Esophagus muscularis mucosa (tissue), 4 donors: ENCODE measurements at regions not wholly inside any gene's neighbourhood (a gene's known extent, or its start where the extent isn't known, plus 50 kb on each side); places are given as distances from the start of the nearest gene placed in this dataset.

Source experiments
- DNase-seq: peaks from one replicate; pipeline ENCODE4 v3.0.0-alpha.2; 2017; ENCODE audit errors: extremely low spot score
- H3K27ac ChIP-seq, 4 donors: fragments of 200-600 bp; sonication (generic); replicated peaks in 1 of 4; 1 replicate in 3 of 4; 2 replicates in 1 of 4; pipeline ENCODE4 v1.5.1; 2016 to 2019; ENCODE audit warnings: mild to moderate bottlenecking in 1 of 4
- H3K27me3 ChIP-seq, 4 donors: fragments of 200-600 bp; sonication (generic); one replicate each; pipeline versions ENCODE4 v1.5.1 to v1.6.0; 2016 to 2019
- H3K36me3 ChIP-seq, 4 donors: fragments of 200-600 bp; sonication (generic); one replicate each; pipeline ENCODE4 v1.5.1; 2016 to 2019
- H3K4me1 ChIP-seq, 4 donors: fragments of 200-600 bp; sonication (generic); one replicate each; pipeline ENCODE4 v1.5.1; 2016 to 2019
- H3K4me3 ChIP-seq, 4 donors: fragments of 200-600 bp; sonication (generic); 1 replicate in 2 of 4; 2 replicates in 2 of 4; pipeline ENCODE4 v1.5.1; 2016 to 2019; ENCODE audit warnings: mild to moderate bottlenecking in 4 of 4, moderate library complexity in 1 of 4
- H3K9me3 ChIP-seq, 4 donors: fragments of 200-600 bp; sonication (generic); 1 replicate in 3 of 4; 2 replicates in 1 of 4; pipeline ENCODE4 v1.5.1; 2016 to 2019
- EP300 ChIP-seq: sonication (generic); formaldehyde crosslinking; IDR thresholded peaks from one replicate; pipeline ENCODE4 v1.6.1; 2017; ENCODE audit warnings: antibody characterized with exemption
- POLR2A ChIP-seq: fragments of 450-650 bp; IDR thresholded peaks from one replicate; pipeline ENCODE4 v1.6.1; 2017; ENCODE audit warnings: antibody characterized with exemption, moderate library complexity, mild to moderate bottlenecking, low read depth
- POLR2AphosphoS5 ChIP-seq, 2 donors: sonication (generic); formaldehyde crosslinking; IDR thresholded peaks; one replicate each; pipeline ENCODE4 v1.6.1; 2017; ENCODE audit warnings: antibody characterized with exemption in 2 of 2
- WGBS: methylation state at CpG from one replicate; pipeline ENCODE4 v1.1.5; 2018; 5-methylcytosine and 5-hydroxymethylcytosine counted together
- intact Hi-C: fragments of 100-400 bp; cut with DNase I; formaldehyde crosslinking; loops from one replicate; pipeline ENCODE4 v1.15.1; 2023
- TF ChIP-seq, protein P1 (sequence below), 3 experiments: fragments of 200-600 bp in 2 of 3; fragments of 450-650 bp in 1 of 3; sonication (generic) in 2 of 3; IDR thresholded peaks; one replicate each; pipeline ENCODE4 v1.5.1; 2017 to 2019; ENCODE audit warnings: antibody characterized with exemption in 3 of 3, mild to moderate bottlenecking in 2 of 3, moderate library complexity in 1 of 3

DNA sequence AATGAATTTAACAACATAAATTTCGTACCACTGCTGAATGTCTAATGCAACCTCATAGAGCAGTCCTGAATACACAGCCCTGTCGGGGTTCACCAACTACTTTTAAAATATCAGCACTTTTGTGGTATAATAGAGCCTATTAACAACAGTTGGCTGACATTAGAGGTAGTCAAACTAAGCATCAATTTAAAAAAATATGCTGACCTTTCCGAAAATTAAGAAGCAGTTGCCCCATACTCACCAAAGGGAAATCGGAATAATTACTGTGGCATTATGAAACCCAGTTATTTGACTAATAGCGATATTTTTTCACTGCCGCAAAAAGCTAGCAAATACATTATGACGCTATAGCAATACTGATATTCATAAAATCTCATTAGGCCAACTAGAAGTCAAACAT is 273.5 kb upstream of the PPARGC1A start:
- WGBS, result 93% methylated on average over 7 of the region's 7 CpGs
- no peak for DNase-seq
- no peak for TF ChIP-seq EP300
- TF ChIP-seq, protein P1, sequence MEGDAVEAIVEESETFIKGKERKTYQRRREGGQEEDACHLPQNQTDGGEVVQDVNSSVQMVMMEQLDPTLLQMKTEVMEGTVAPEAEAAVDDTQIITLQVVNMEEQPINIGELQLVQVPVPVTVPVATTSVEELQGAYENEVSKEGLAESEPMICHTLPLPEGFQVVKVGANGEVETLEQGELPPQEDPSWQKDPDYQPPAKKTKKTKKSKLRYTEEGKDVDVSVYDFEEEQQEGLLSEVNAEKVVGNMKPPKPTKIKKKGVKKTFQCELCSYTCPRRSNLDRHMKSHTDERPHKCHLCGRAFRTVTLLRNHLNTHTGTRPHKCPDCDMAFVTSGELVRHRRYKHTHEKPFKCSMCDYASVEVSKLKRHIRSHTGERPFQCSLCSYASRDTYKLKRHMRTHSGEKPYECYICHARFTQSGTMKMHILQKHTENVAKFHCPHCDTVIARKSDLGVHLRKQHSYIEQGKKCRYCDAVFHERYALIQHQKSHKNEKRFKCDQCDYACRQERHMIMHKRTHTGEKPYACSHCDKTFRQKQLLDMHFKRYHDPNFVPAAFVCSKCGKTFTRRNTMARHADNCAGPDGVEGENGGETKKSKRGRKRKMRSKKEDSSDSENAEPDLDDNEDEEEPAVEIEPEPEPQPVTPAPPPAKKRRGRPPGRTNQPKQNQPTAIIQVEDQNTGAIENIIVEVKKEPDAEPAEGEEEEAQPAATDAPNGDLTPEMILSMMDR (IDR thresholded peaks at IDR 0.05), result no peak
- TF ChIP-seq POLR2A, result no peak
- TF ChIP-seq POLR2AphosphoS5 (IDR thresholded peaks at IDR 0.05), result no peak
- H3K27me3 ChIP-seq, result no peaks in the 10 kb centered on the region
- H3K36me3 ChIP-seq, result no peaks in the 10 kb centered on the region
- intact Hi-C loops, result no loop called here
- H3K27ac ChIP-seq, result no peak overlapping the region
- H3K9me3 ChIP-seq, result no peaks in the 10 kb centered on the region
- no peak overlapping the region for H3K4me3 ChIP-seq
- peaks cover 0 to 16% (median 4%) of the 10 kb centered on the region in 4 donors for H3K4me1 ChIP-seq

DNA sequence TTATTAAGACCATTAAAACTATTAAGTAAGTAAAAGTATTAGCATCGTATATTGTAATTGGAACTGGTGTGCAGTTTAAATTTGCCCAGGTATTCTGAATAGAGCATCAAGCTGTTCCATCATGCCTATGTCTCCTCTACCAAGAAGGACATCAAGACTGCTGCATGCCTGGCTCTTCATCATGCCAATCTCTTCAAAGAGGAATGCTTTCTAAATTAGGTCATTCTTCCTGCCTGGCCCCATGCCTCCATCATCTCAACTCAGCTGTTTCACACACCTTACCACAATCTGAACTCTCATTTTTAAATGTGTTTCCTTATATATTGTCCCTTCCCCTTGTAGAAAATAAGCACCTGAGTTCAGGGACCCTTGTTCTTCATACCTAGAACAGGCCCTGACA is 270.5 kb upstream of the PPARGC1A start:
- no peak for DNase-seq
- WGBS, result 85% methylated on average over 1 of the region's 1 CpG
- Histone ChIP-seq H3K9me3 (no peaks in the 10 kb centered on the region), H3K4me3 (no peak overlapping the region), H3K4me1 (peaks cover 0 to 19% (median 4%) of the 10 kb centered on the region in 4 donors), H3K27ac (no peak overlapping the region), H3K36me3 (no peaks in the 10 kb centered on the region), H3K27me3 (no peaks in the 10 kb centered on the region)
- TF ChIP-seq POLR2A (no peak), POLR2AphosphoS5 (IDR thresholded peaks at IDR 0.05) (no peak), EP300 (no peak)
- TF ChIP-seq, protein P1 (IDR thresholded peaks at IDR 0.05), result no peak
- intact Hi-C loops, result no loop called here

DNA sequence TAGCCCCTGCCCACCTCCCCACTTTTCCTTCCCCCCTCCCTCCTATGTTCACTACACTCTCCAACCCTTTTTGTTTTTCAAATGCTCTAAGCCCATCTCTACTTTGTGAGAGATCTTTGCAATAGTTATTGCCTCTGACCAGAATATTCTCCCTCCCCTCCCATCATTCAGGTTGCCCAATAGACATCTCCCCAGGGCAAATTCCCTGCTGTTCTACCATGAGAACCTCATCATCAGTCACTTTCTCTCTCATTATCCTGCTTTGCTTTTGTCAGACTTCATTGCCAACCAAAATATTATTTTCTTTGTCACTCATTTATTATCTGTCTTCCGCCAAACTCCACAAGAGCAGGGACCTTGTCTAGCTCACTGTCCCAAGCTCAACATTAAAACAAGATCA is 268.2 kb upstream of the PPARGC1A start:
- intact Hi-C loops, result no loop called here
- no peaks in the 10 kb centered on the region for H3K27me3 ChIP-seq
- TF ChIP-seq POLR2AphosphoS5 (IDR thresholded peaks at IDR 0.05), result no peak
- no peak for TF ChIP-seq EP300
- no peak for TF ChIP-seq POLR2A
- TF ChIP-seq, protein P1 (IDR thresholded peaks at IDR 0.05), result no peak
- no peak overlapping the region for H3K4me3 ChIP-seq
- no peaks in the 10 kb centered on the region for H3K36me3 ChIP-seq
- H3K9me3 ChIP-seq, result no peaks in the 10 kb centered on the region
- H3K4me1 ChIP-seq, result peaks cover 0 to 8% (median 2%) of the 10 kb centered on the region in 4 donors
- no peak overlapping the region for H3K27ac ChIP-seq
- WGBS, result 52% methylated on average over 1 of the region's 1 CpG
- DNase-seq, result no peak

DNA sequence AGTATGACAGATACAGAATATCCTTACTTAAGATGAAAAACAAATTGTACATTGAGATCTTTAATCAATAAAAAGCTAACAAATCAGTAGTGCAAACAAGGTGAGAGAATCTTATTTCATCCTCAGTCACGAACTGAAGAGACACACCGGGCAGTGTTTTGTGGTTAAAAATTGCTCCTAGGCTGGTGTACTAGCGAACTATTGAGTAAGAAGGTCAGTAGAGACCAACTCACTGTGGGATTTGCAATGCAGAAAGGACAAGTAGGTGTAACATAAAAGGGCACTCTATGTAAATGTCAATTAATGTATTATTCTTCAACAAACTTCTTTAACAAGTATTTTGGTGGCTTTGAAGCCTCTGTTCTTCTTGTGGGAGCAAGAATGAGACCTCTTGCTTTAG is 260.2 kb upstream of the PPARGC1A start:
- no peaks in the 10 kb centered on the region for H3K36me3 ChIP-seq

DNA sequence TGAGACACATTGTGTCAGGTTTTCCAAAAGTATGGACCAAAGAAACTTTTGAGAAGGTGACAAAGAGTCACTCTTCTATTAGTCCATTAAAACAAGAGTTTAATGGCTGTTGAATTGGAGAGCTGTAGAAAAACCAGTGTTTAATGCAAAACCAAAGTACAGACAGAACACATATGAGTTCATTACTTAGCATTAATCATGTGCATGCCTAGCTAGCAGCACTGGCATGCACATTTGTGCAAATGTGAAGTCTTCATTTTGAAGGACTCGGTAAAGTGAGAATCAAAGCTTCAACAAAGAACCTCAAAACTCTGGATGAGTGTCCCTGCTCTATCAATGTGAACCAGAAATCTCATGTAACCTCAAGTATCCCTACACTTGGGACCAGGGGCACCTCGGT is 256.3 kb upstream of the PPARGC1A start:
- intact Hi-C loops, result no loop called here
- Histone ChIP-seq H3K27me3 (no peaks in the 10 kb centered on the region), H3K4me3 (no peak overlapping the region), H3K4me1 (peaks cover 0 to 28% (median 17%) of the 10 kb centered on the region in 4 donors), H3K27ac (no peak overlapping the region), H3K9me3 (no peaks in the 10 kb centered on the region), H3K36me3 (no peaks in the 10 kb centered on the region)
- 100% methylated on average over 2 of the region's 2 CpGs for WGBS
- DNase-seq, result no peak
- TF ChIP-seq POLR2A (no peak), EP300 (no peak), POLR2AphosphoS5 (IDR thresholded peaks at IDR 0.05) (no peak)
- TF ChIP-seq, protein P1 (IDR thresholded peaks at IDR 0.05), result no peak

More for the DNA sequence above, 260.2 kb upstream of the PPARGC1A start:
- no peaks in the 10 kb centered on the region for H3K9me3 ChIP-seq
- no peak overlapping the region for H3K27ac ChIP-seq
- intact Hi-C loops, result no loop called here
- WGBS, result 85% methylated on average over 3 of the region's 3 CpGs
- no peaks in the 10 kb centered on the region for H3K27me3 ChIP-seq
- H3K4me3 ChIP-seq, result no peak overlapping the region
- H3K4me1 ChIP-seq, result peaks cover 0 to 12% (median 10%) of the 10 kb centered on the region in 4 donors
- DNase-seq, result no peak
- TF ChIP-seq EP300 (no peak), POLR2A (no peak), POLR2AphosphoS5 (IDR thresholded peaks at IDR 0.05) (no peak)
- TF ChIP-seq, protein P1 (IDR thresholded peaks at IDR 0.05), result no peak
